ENCODE measurements at regions not wholly inside any gene's neighbourhood (a gene's known extent, or its start where the extent isn't known, plus 50 kb on each side); places are given as distances from the start of the nearest gene placed in this dataset.

DNA sequence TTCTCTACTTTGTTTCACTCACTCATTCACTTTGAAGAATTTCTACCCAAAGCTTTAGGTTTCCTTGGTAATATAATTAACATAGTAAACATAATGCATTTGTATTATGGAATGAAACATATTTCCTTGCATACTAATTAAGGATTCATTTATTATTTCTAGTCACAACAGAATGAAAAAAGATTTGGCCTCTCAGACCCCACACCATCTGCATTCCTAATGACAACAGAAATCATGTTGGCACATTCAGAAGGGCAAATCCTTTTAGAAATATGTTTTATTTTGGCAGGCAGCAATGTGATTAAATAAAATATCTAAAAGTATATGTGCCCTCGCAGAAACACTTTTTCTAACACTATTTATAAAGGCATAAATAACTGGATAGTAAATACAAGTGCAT, 163.4 kb downstream of the HTR1B start:
- TF ChIP-seq FOXK2 (IDR thresholded peaks at IDR 0.05), result no peak
- no peak for TF ChIP-seq ARNT (IDR thresholded peaks at IDR 0.05)
- no peak for TF ChIP-seq ZNF384 (IDR thresholded peaks at IDR 0.05)
- no peak for TF ChIP-seq TARDBP (IDR thresholded peaks at IDR 0.05)
- TF ChIP-seq FOXM1 (IDR thresholded peaks at IDR 0.05; ENCODE audit: borderline replicate concordance), result no peak
- TF ChIP-seq SP1 (IDR thresholded peaks at IDR 0.05), result no peak
- no peak for TF ChIP-seq ELF4 (IDR thresholded peaks at IDR 0.05)
- no peak for TF ChIP-seq BHLHE40 (IDR thresholded peaks at IDR 0.05; ENCODE audit: borderline replicate concordance)
- no peak for TF ChIP-seq NFRKB (IDR thresholded peaks at IDR 0.05)
- TF ChIP-seq PKNOX1 (IDR thresholded peaks at IDR 0.05), result no peak
- no peak for TF ChIP-seq LEF1 (IDR thresholded peaks at IDR 0.05; ENCODE audit: borderline replicate concordance)

All from HEK293T (cell line).